ENCODE measurements at regions not wholly inside any gene's neighbourhood (a gene's known extent, or its start where the extent isn't known, plus 50 kb on each side); places are given as distances from the start of the nearest gene placed in this dataset.

- peak overlapping the region; percentile 91; the same call in 1 of the 2 replicates for H2AFZ ChIP-seq (ENCODE audit: low read depth)
- POLR2A ChIA-PET, result no interaction called here
- H3K4me3 ChIP-seq (ENCODE audit: low read depth in 2 of 2, low read length in 1 of 2), result no peak overlapping the region; a peak in 1 of 4 replicates
- peaks cover 0 to 29% of the 10 kb centered on the region in 2 experiments for H3K4me1 ChIP-seq (ENCODE audit: control insufficient read depth in 1 of 2, insufficient read depth in 2 of 2, low read depth in 1 of 2, low read length in 1 of 2)
- peak overlapping the region; percentile 26 to 82; a peak in 3 of 4 replicates for H3K27ac ChIP-seq (ENCODE audit: low read depth in 2 of 2, low read length in 1 of 2)
- H3K79me2 ChIP-seq (ENCODE audit: insufficient read depth), result no peaks in the 10 kb centered on the region
- no peaks in the 10 kb centered on the region for H3K9me2 ChIP-seq
- no peak for TF ChIP-seq EZH2phosphoT487 (IDR thresholded peaks at IDR 0.05; ENCODE audit: borderline replicate concordance, low read depth)
- TF ChIP-seq RFX5 (IDR thresholded peaks at IDR 0.05; ENCODE audit: low read length), result no peak
- TF ChIP-seq SIN3A (IDR thresholded peaks at IDR 0.05; ENCODE audit: borderline replicate concordance, low read depth, low read length), result no peak
- TF ChIP-seq MAX (IDR thresholded peaks at IDR 0.05; ENCODE audit: low read depth), result 0 out of 2 replicates have a peak, but pooled peaks have one; percentile 46
- TF ChIP-seq EP300 (IDR thresholded peaks at IDR 0.05; ENCODE audit: borderline replicate concordance in 1 of 2, low read depth in 1 of 2, low read length in 1 of 2), result 0 out of 4 replicates have a peak, but pooled peaks of 1 of the 2 experiments have one; percentile 25
- peak; percentile 61 for TF ChIP-seq JUND (IDR thresholded peaks at IDR 0.05)
- 0 out of 2 replicates have a peak, but pooled peaks have one; percentile 48 for TF ChIP-seq REST (IDR thresholded peaks at IDR 0.05; ENCODE audit: low read depth, low read length)
- no peak for TF ChIP-seq FOXJ3 (CRISPR knock-in tag; IDR thresholded peaks at IDR 0.05)
- TF ChIP-seq TCF12 (IDR thresholded peaks at IDR 0.05), result peak; percentile 71
- peak; percentile 64; the same call in 1 of the 2 replicates for TF ChIP-seq NFIC (IDR thresholded peaks at IDR 0.05; ENCODE audit: borderline replicate concordance)
- peak; percentile 34 for TF ChIP-seq CTCF (IDR thresholded peaks at IDR 0.05)
- peak; percentile 85 for TF ChIP-seq PBX3 (IDR thresholded peaks at IDR 0.05)
- peak; percentile 74 for TF ChIP-seq FOSL2 (IDR thresholded peaks at IDR 0.05; ENCODE audit: borderline replicate concordance, low read depth)
- H3K36me3 ChIP-seq (replicated peaks in 1 of 2; ENCODE audit: control insufficient read depth in 1 of 2, insufficient read depth in 2 of 2, low read length in 1 of 2), result no peaks in the 10 kb centered on the region
- no peaks in the 10 kb centered on the region for H3K27me3 ChIP-seq (ENCODE audit: insufficient read depth)
- no peaks in the 10 kb centered on the region for H3K9me3 ChIP-seq
- H3F3A ChIP-seq (replicated peaks; ENCODE audit: insufficient read depth), result peaks cover 28% of the 10 kb centered on the region
- DNase-seq, result no peak
- WGBS (ENCODE audit: low lambda C conversion rate), result 30% methylated on average over 8 of the region's 8 CpGs
- H4K20me1 ChIP-seq (ENCODE audit: insufficient read depth), result no peaks in the 10 kb centered on the region
- CTCF ChIA-PET, result interaction anchor here (1.4 to 1.9 kb wide), 2 partner anchors 43 to 216 kb away, joined by 3 to 5 read pairs; no protein-coding TSS in a partner anchor
- peak overlapping the region; percentile 55 for H3K4me2 ChIP-seq
- peak overlapping the region; percentile 30; the same call in 1 of the 2 replicates for H3K9ac ChIP-seq
Observed at GRCh38 chr2:195533771-195534642, 123.0 kb upstream of the SLC39A10 start.
